ENCODE measurements at regions not wholly inside any gene's neighbourhood (a gene's known extent, or its start where the extent isn't known, plus 50 kb on each side); places are given as distances from the start of the nearest gene placed in this dataset.

DNA sequence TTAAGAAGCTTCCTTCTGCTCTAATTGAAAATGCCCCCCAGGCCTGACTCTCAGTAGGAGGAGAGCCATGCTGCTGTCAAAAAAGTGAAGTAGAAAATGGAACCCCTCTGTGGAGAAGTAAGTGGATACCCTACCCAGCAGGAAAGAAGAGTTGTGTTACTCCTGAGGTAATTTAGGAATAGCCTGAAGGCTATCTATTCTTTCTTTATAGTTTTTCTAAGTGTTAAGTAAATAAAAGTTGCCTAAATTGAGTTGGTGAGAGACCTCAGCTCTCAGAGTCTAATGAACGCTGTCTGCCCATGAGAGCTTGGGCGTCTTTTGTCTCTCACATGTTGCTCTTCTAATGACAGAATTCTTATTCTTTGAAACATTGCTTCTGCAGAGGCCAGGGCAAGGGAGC, 116.2 kb downstream of the NSUN3 start:
- no peak for DNase-seq (ENCODE audit: low read depth in 3 of 3, low spot score in 2 of 3)

GRCh38 chr3:94183551-94183950, 120.7 kb downstream of the NSUN3 start:
- no peak for DNase-seq (ENCODE audit: low read depth in 3 of 3, low spot score in 2 of 3)

GRCh38 chr3:94184781-94185180, 121.9 kb downstream of the NSUN3 start:
- DNase-seq (ENCODE audit: low read depth in 3 of 3, low spot score in 2 of 3): no peak

DNA sequence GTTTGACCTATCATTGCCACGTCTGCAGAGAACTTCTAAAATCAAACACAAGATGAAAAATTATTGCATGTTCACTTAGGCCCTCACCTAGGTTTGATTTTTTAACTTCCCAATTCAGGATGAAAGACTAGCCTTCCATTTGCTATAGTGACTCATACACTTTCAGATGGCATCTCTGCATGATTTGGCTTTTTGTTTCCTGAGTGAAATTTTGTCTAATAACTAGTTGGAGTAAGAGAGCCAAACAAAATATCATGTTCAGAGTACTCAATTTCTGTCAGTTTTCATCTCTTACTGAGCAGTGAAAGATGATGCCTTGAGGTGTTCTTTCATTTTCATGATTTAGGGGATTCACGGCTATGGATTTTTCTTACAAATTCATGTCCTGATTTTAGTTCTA, 122.9 kb downstream of the NSUN3 start:
- DNase-seq (ENCODE audit: low read depth in 3 of 3, low spot score in 2 of 3): no peak

DNA sequence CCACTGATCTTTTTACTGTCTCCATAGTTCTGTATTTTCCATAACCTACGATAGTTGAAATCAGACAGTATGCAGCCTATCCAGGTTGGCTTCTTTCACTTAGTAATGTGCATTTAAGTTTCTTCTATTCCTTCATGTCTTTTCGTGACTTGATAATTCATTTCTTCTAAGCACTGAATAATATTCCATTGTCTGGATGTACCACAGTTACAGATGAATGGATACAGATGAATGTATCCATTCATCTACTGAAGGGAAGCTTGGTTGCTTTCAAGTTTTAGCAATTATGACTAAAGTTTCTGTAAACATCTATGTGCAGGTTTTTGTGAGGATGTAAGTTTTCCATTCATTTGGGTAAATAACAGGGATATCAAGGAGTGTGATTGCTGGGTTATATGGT, 124.8 kb downstream of the NSUN3 start:
- DNase-seq (ENCODE audit: low read depth in 3 of 3, low spot score in 2 of 3): no peak

DNA sequence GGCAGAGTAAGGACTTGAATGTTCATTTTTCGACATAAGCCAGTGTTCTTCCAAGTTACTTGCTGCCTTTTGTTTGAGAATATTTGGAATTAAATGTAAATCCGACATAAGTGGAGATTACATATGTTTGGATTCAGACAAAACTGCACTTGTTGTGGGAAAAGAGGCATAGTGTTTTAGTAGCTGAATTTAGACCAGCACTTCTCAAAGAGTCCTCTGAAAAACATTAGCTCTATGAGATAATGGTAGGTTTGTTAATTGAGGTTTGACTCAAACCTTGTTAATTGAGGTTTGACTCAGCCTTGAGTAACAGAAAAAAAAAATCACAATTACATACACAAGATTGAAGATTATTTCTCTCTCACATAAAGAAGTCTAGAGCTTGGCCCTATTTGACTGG, 132.5 kb downstream of the NSUN3 start:
- DNase-seq (ENCODE audit: low read depth in 3 of 3, low spot score in 2 of 3): no peak

GRCh38 chr3:94206291-94206690, 143.4 kb downstream of the NSUN3 start:
- no peak for DNase-seq (ENCODE audit: low read depth in 3 of 3, low spot score in 2 of 3)

GRCh38 chr3:94210256-94210655, 147.4 kb downstream of the NSUN3 start:
- no peak for DNase-seq (ENCODE audit: low read depth in 3 of 3, low spot score in 2 of 3)

- DNase-seq (ENCODE audit: low read depth in 3 of 3, low spot score in 2 of 3): no peak
Observed at GRCh38 chr3:94217406-94217805, 154.5 kb downstream of the NSUN3 start.

- no peak for DNase-seq (ENCODE audit: low read depth in 3 of 3, low spot score in 2 of 3)
Observed at GRCh38 chr3:94220426-94220825, 157.6 kb downstream of the NSUN3 start.

DNA sequence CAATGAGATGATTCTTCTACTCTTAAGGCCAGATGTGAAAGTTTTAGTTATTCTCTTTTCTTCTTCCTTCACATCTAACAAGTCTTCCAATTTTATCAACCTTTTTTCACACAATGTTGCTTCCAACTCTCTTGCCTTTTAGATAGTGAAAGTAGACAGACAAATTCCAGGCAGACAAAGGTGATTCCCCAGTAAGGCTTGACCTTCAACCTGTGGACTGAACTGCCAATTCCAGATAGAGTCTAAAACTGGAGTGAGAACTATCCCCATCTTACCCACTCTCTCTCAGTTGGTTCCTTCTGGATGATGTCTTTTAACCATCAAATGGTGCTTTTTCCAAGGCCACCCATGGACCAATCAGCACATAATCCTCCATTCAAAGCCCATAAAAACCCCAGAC, 159.0 kb downstream of the NSUN3 start:
- no peak for DNase-seq (ENCODE audit: low read depth in 3 of 3, low spot score in 2 of 3)

- DNase-seq (ENCODE audit: low read depth in 3 of 3, low spot score in 2 of 3): no peak
Observed at GRCh38 chr3:94225148-94225865, 162.4 kb downstream of the NSUN3 start.

GRCh38 chr3:94226078-94226477, 163.2 kb downstream of the NSUN3 start:
- DNase-seq (ENCODE audit: low read depth in 3 of 3, low spot score in 2 of 3): no peak

GRCh38 chr3:94232921-94233320, 170.1 kb downstream of the NSUN3 start:
- no peak for DNase-seq (ENCODE audit: low read depth in 3 of 3, low spot score in 2 of 3)

DNA sequence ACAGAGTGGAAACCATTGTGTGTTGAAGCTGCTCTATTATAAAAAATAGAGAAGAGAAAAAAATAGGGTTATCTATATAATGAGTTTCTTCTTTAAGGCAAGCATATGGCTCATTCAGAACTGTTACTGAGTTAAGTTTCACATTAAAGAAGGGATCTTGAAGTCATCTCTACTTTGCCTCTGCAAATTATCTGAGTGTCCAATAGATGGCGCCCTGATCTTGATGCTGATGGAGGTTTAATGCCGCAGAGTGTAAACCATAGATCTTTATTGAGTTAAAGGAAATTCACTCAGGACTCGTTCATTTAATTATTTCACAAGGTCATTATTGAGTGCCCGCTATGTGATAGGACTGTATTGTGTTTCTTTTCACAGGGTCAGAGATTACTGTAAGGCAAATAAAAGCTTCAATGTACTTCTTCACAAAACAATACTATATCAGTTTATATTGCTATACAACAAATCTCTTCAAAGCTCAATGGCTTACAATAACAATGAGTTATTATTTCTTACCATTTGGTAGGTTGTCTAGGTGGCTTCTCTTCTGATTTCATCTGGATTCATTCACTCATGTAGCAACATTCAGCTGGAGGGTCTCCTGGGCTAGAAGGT, 171.4 kb downstream of the NSUN3 start:
- no peak for DNase-seq (ENCODE audit: low read depth in 3 of 3, low spot score in 2 of 3)

GRCh38 chr3:94241986-94242385, 179.1 kb downstream of the NSUN3 start:
- DNase-seq (ENCODE audit: low read depth in 3 of 3, low spot score in 2 of 3): no peak

GRCh38 chr3:94246171-94246570, 183.3 kb downstream of the NSUN3 start:
- no peak for DNase-seq (ENCODE audit: low read depth in 3 of 3, low spot score in 2 of 3)

DNA sequence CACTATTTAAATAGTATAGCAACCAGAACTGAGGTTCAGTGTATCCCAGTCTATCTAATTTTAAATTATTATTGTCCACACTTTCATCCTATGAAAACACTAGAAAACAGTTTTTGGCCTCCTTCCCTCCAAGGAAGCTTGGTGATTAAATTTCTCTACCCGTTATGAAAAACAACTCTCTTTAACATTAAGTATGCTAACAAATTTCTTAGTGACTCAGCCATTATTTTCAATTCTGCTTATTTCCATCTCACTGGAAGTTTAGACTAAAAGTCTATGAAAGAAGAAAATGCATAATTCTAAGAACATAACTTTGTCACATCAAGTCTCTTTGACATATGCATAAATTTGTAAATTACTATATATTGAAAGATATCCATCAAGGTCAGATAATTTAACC, 185.2 kb downstream of the NSUN3 start:
- DNase-seq (ENCODE audit: low read depth in 3 of 3, low spot score in 2 of 3): no peak

- DNase-seq (ENCODE audit: low read depth in 3 of 3, low spot score in 2 of 3): peak; percentile 21 to 39 (median 29)
Observed at GRCh38 chr3:94249491-94250079, 186.7 kb downstream of the NSUN3 start.

DNA sequence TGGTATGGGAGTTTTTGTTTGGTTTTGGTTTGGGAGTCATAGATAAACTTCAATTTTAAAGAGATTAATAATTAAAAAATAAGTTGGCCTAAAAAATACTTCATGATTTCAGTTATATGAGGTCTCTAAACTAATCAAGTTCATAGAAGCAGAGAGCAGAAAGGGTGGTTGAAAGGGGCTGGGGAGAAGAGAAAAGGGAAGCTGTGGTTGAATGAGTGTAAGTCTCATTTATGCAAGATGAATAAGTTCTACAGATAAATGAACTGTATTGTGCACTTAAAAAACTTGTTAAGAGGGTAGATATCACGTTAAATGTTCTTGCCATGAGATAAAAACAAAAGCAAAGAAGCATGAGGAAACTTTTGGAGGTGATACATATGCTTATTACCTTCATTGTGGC, 188.7 kb downstream of the NSUN3 start:
- DNase-seq (ENCODE audit: low read depth in 3 of 3, low spot score in 2 of 3): no peak

DNA sequence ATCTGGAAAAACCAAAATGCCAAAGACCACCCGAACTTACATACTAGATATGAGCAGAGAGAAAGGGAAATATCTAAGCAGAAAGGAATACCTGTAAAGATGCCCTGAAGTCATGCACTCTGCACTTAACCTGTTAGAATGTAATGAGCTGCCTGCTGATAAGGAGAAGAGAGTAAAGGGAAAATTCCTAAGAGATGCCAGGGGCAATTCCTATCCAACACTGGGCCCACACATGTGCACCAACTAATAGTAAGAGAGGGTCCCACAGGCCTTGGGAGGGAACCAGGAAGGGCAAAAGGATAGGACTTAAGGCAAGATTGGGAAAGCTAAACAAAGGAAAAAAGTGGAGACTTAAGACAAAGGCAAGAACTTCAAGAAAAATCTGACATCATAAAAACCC, 189.5 kb downstream of the NSUN3 start:
- DNase-seq (ENCODE audit: low read depth in 3 of 3, low spot score in 2 of 3): no peak

Data from right renal cortex interstitium (tissue), 3 donors.